ENCODE measurements at regions not wholly inside any gene's neighbourhood (a gene's known extent, or its start where the extent isn't known, plus 50 kb on each side); places are given as distances from the start of the nearest gene placed in this dataset.

DNA sequence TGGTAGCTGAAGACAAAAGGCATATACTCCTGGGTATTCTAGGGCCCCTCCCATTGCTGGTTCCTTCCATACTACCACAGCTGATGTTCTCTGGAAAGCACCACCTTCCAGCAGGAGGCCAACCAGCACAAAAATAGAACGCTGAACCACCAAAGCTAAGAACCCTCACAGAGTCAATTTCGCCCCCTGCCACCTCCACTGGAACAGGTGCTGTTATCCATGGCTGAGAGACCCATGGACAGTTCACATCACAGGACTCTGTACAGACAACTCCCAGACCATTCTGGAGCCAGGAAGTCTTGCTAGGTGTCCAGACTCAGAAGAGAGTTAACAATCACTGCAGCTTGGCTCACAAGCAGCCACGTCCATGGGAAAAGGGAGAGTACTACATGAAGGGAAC, 1851.5 kb upstream of the NUDT12 start:
- H4K20me1 ChIP-seq (replicated peaks; ENCODE audit: control insufficient read depth, extremely low read depth, insufficient read depth, low read length) = no peaks in the 10 kb centered on the region
- no peaks in the 10 kb centered on the region for H3K27me3 ChIP-seq (ENCODE audit: control insufficient read depth in 2 of 2, insufficient read depth in 2 of 2, low read length in 2 of 2)
- H3K4me2 ChIP-seq (ENCODE audit: insufficient read depth, low read length) = no peak overlapping the region
- no peaks in the 10 kb centered on the region for H3K79me2 ChIP-seq (ENCODE audit: control insufficient read depth, insufficient read depth, low read length)
- FAIRE-seq (no peak), DNase-seq (ENCODE audit: low read depth, low spot score) (no peak)
- H3K9ac ChIP-seq (replicated peaks; ENCODE audit: extremely low read depth, insufficient read depth, low read length) = no peak overlapping the region
- intact Hi-C loops (cut with micrococcal nuclease) (no loop called here), dilution Hi-C loops (cut with MboI; ENCODE audit: extremely low pct_ligation_motif_present, low sequenced_read_pairs) (no loop called here)
- H3K36me3 ChIP-seq (ENCODE audit: control insufficient read depth in 2 of 2, extremely low read depth in 1 of 2, insufficient read depth in 2 of 2, low read length in 2 of 2) = no peaks in the 10 kb centered on the region
- CTCF ChIA-PET = no interaction called here
- H3K27ac ChIP-seq (ENCODE audit: insufficient read depth, low read depth, low read length) = no peak overlapping the region
- H3K9me1 ChIP-seq (replicated peaks; ENCODE audit: control insufficient read depth, extremely low read depth, insufficient read depth, low read length) = no peaks in the 10 kb centered on the region
- no peak overlapping the region for H3K4me3 ChIP-seq (replicated peaks in 1 of 3; ENCODE audit: insufficient read depth in 1 of 3, low read depth in 1 of 3, low read length in 3 of 3)
- H2AFZ ChIP-seq (ENCODE audit: low read depth, low read length) = no peak overlapping the region
- TF ChIP-seq EZH2 (IDR thresholded peaks at IDR 0.05; ENCODE audit: borderline replicate concordance, low read depth, low read length, severe bottlenecking) (no peak), JUN (IDR thresholded peaks at IDR 0.05; ENCODE audit: borderline replicate concordance, insufficient read depth, insufficient read length, low read depth) (no peak), GATA2 (IDR thresholded peaks at IDR 0.05; ENCODE audit: insufficient read depth, insufficient read length, low read depth, low read length) (no peak)
- TF ChIP-seq, protein P1, sequence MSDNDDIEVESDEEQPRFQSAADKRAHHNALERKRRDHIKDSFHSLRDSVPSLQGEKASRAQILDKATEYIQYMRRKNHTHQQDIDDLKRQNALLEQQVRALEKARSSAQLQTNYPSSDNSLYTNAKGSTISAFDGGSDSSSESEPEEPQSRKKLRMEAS (IDR thresholded peaks at IDR 0.05; ENCODE audit: insufficient read depth, insufficient read length) = no peak
- TF ChIP-seq, protein P2, sequence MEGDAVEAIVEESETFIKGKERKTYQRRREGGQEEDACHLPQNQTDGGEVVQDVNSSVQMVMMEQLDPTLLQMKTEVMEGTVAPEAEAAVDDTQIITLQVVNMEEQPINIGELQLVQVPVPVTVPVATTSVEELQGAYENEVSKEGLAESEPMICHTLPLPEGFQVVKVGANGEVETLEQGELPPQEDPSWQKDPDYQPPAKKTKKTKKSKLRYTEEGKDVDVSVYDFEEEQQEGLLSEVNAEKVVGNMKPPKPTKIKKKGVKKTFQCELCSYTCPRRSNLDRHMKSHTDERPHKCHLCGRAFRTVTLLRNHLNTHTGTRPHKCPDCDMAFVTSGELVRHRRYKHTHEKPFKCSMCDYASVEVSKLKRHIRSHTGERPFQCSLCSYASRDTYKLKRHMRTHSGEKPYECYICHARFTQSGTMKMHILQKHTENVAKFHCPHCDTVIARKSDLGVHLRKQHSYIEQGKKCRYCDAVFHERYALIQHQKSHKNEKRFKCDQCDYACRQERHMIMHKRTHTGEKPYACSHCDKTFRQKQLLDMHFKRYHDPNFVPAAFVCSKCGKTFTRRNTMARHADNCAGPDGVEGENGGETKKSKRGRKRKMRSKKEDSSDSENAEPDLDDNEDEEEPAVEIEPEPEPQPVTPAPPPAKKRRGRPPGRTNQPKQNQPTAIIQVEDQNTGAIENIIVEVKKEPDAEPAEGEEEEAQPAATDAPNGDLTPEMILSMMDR (IDR thresholded peaks at IDR 0.05; ENCODE audit: extremely low read depth in 1 of 2, insufficient read depth in 1 of 2, low read depth in 1 of 2, low read length in 2 of 2) = no peak
- POLR2A ChIA-PET = no interaction called here
- no peaks in the 10 kb centered on the region for H3K4me1 ChIP-seq (ENCODE audit: control insufficient read depth, extremely low read depth, insufficient read depth, low read length)
- no TSS peak for BruUV-seq (replicated peaks)
- H3K9me3 ChIP-seq (replicated peaks; ENCODE audit: control insufficient read depth, insufficient read depth, low read length) = no peaks in the 10 kb centered on the region

DNA sequence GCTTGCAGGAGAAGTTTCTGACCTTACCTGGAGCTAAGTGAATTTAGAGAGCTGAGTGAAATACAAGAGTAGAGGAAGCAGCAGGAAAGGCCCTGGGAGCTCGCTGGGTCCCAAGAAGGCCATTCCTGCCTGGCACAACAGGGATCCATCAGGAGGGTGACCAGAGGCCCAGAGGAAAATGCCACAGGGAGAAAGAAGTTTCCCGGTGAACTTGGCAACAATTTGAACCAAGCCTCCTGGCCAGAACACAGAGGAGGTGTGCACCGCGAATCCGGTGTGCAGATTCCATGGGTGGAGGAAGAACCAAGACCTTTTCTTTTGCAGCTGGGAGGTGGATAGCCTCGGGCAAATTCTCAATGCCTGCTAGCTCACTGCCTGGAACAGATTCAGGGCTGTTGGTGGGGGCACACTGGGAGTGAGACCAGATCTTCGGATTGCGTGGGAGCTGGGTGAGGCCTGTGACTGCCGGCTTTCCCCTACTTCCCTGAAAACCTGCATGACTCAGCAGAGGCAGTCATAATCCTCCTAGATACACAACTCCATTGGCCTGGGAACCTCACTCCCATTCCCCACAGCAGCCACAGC, 1850.9 kb upstream of the NUDT12 start:
- Histone ChIP-seq H3K4me3 (replicated peaks in 1 of 3; ENCODE audit: insufficient read depth in 1 of 3, low read depth in 1 of 3, low read length in 3 of 3) (no peak overlapping the region), H2AFZ (ENCODE audit: low read depth, low read length) (no peak overlapping the region), H3K9me3 (replicated peaks; ENCODE audit: control insufficient read depth, insufficient read depth, low read length) (no peaks in the 10 kb centered on the region), H3K4me1 (ENCODE audit: control insufficient read depth, extremely low read depth, insufficient read depth, low read length) (no peaks in the 10 kb centered on the region), H3K27me3 (ENCODE audit: control insufficient read depth in 2 of 2, insufficient read depth in 2 of 2, low read length in 2 of 2) (no peaks in the 10 kb centered on the region), H3K79me2 (ENCODE audit: control insufficient read depth, insufficient read depth, low read length) (no peaks in the 10 kb centered on the region), H4K20me1 (replicated peaks; ENCODE audit: control insufficient read depth, extremely low read depth, insufficient read depth, low read length) (no peaks in the 10 kb centered on the region), H3K36me3 (ENCODE audit: control insufficient read depth in 2 of 2, extremely low read depth in 1 of 2, insufficient read depth in 2 of 2, low read length in 2 of 2) (no peaks in the 10 kb centered on the region), H3K9ac (replicated peaks; ENCODE audit: extremely low read depth, insufficient read depth, low read length) (no peak overlapping the region), H3K27ac (ENCODE audit: insufficient read depth, low read depth, low read length) (no peak overlapping the region), H3K4me2 (ENCODE audit: insufficient read depth, low read length) (no peak overlapping the region), H3K9me1 (replicated peaks; ENCODE audit: control insufficient read depth, extremely low read depth, insufficient read depth, low read length) (no peaks in the 10 kb centered on the region)
- intact Hi-C loops (cut with micrococcal nuclease) (no loop called here), dilution Hi-C loops (cut with MboI; ENCODE audit: extremely low pct_ligation_motif_present, low sequenced_read_pairs) (no loop called here)
- no TSS peak for BruUV-seq (replicated peaks)
- POLR2A ChIA-PET = no interaction called here
- CTCF ChIA-PET = no interaction called here
- FAIRE-seq (no peak), DNase-seq (ENCODE audit: low read depth, low spot score) (no peak)
- TF ChIP-seq GATA2 (IDR thresholded peaks at IDR 0.05; ENCODE audit: insufficient read depth, insufficient read length, low read depth, low read length) = no peak
- no peak for TF ChIP-seq POLR2A (IDR thresholded peaks at IDR 0.05; ENCODE audit: low read depth, low read length)
- TF ChIP-seq FOS (IDR thresholded peaks at IDR 0.05; ENCODE audit: borderline replicate concordance, insufficient read depth, low read length) = no peak
- TF ChIP-seq MYC (IDR thresholded peaks at IDR 0.05; ENCODE audit: low read depth, low read length) = no peak
- TF ChIP-seq, protein P1 (IDR thresholded peaks at IDR 0.05; ENCODE audit: insufficient read depth, insufficient read length) = no peak
- TF ChIP-seq EZH2 (IDR thresholded peaks at IDR 0.05; ENCODE audit: borderline replicate concordance, low read depth, low read length, severe bottlenecking) = no peak
- TF ChIP-seq, protein P2 (IDR thresholded peaks at IDR 0.05; ENCODE audit: extremely low read depth in 1 of 2, insufficient read depth in 1 of 2, low read depth in 1 of 2, low read length in 2 of 2) = no peak
- TF ChIP-seq POLR2AphosphoS5 (IDR thresholded peaks at IDR 0.05; ENCODE audit: insufficient read depth, low read depth, low read length) = no peak
- no peak for TF ChIP-seq JUN (IDR thresholded peaks at IDR 0.05; ENCODE audit: borderline replicate concordance, insufficient read depth, insufficient read length, low read depth)

Measured in endothelial cell of umbilical vein (primary cell).